H9 (cell line): ENCODE measurements at regions not wholly inside any gene's neighbourhood (a gene's known extent, or its start where the extent isn't known, plus 50 kb on each side); places are given as distances from the start of the nearest gene placed in this dataset.

Source experiments
- DNase-seq: peaks from one replicate; pipeline ENCODE4 v3.0.0-alpha.2; 2017
- H2AFZ ChIP-seq: one replicate; pipeline ENCODE4 v1.6.1; 2013; ENCODE audit warnings: mild to moderate bottlenecking, low read length, control low read depth, moderate library complexity
- H2AK5ac ChIP-seq: 2 replicates; pipeline ENCODE4 v1.6.1; 2013; ENCODE audit warnings: low read length, control low read depth, mixed read lengths; ENCODE audit not compliant: insufficient read length
- H2BK120ac ChIP-seq: one replicate; pipeline ENCODE4 v1.6.1; 2013; ENCODE audit warnings: low read depth, mild to moderate bottlenecking, low read length, control low read depth, inconsistent platforms; ENCODE audit not compliant: poor library complexity, severe bottlenecking
- H2BK12ac ChIP-seq: 2 replicates; pipeline ENCODE4 v1.6.1; 2013; ENCODE audit warnings: low read length, control low read depth, mixed read lengths, low read depth; ENCODE audit not compliant: insufficient read length
- H2BK15ac ChIP-seq: 2 replicates; pipeline ENCODE4 v1.6.1; 2013; ENCODE audit warnings: low read depth, low read length, control low read depth
- H2BK20ac ChIP-seq: one replicate; pipeline ENCODE4 v1.6.1; 2013; ENCODE audit warnings: low read depth, mild to moderate bottlenecking, low read length, control low read depth, inconsistent platforms; ENCODE audit not compliant: poor library complexity, severe bottlenecking
- H2BK5ac ChIP-seq: 2 replicates; pipeline ENCODE4 v1.6.1; 2013; ENCODE audit warnings: low read length, control low read depth, mixed read lengths; ENCODE audit not compliant: insufficient read length
- H3K14ac ChIP-seq: 2 replicates; pipeline ENCODE4 v1.6.1; 2013; ENCODE audit warnings: low read length, control low read depth; ENCODE audit not compliant: insufficient read depth
- H3K18ac ChIP-seq: 2 replicates; pipeline ENCODE4 v1.6.1; 2013; ENCODE audit warnings: low read depth, mild to moderate bottlenecking, mixed read lengths, low read length, control low read depth; ENCODE audit not compliant: insufficient read length
- H3K23ac ChIP-seq: 2 replicates; pipeline ENCODE4 v1.6.1; 2013; ENCODE audit warnings: low read length, control low read depth, mixed read lengths, low read depth; ENCODE audit not compliant: insufficient read length
- H3K23me2 ChIP-seq: 2 replicates; pipeline ENCODE4 v1.6.1; 2013; ENCODE audit warnings: low read depth, mild to moderate bottlenecking, mixed read lengths, low read length, control low read depth; ENCODE audit not compliant: insufficient read length, poor library complexity, severe bottlenecking
- H3K27ac ChIP-seq: 2 replicates; pipeline ENCODE4 v1.5.1; 2013; ENCODE audit warnings: low read length, control low read depth, mixed read lengths, low read depth; ENCODE audit not compliant: insufficient read length
- H3K27me3 ChIP-seq: 2 replicates; pipeline ENCODE4 v1.6.1; 2013; ENCODE audit warnings: low read length, control low read depth, inconsistent platforms; ENCODE audit not compliant: insufficient read depth
- H3K4ac ChIP-seq: 2 replicates; pipeline ENCODE4 v1.6.1; 2013; ENCODE audit warnings: low read depth, mild to moderate bottlenecking, control low read depth, inconsistent platforms, low read length, moderate library complexity
- H3K4me1 ChIP-seq: 2 replicates; pipeline ENCODE4 v1.6.1; 2013; ENCODE audit warnings: low read length, control low read depth, inconsistent platforms; ENCODE audit not compliant: insufficient read depth
- H3K4me2 ChIP-seq: 2 replicates; pipeline ENCODE4 v1.6.1; 2013; ENCODE audit warnings: low read length, control low read depth, mixed read lengths; ENCODE audit not compliant: insufficient read length, insufficient read depth
- H3K56ac ChIP-seq: 2 replicates; pipeline ENCODE4 v1.6.1; 2013; ENCODE audit warnings: low read depth, mild to moderate bottlenecking, mixed read lengths, low read length, control low read depth; ENCODE audit not compliant: insufficient read length
- H3K79me1 ChIP-seq: 2 replicates; pipeline ENCODE4 v1.6.1; 2013; ENCODE audit warnings: low read depth, mild to moderate bottlenecking, moderate library complexity, low read length, control low read depth, inconsistent platforms; ENCODE audit not compliant: insufficient read depth, poor library complexity, severe bottlenecking
- H3K79me2 ChIP-seq: 2 replicates; pipeline ENCODE4 v1.6.1; 2013; ENCODE audit warnings: low read length, control low read depth, inconsistent platforms; ENCODE audit not compliant: insufficient read depth
- H3K9ac ChIP-seq: 2 replicates; pipeline ENCODE4 v1.6.1; 2013; ENCODE audit warnings: low read length, control low read depth, mixed read lengths; ENCODE audit not compliant: insufficient read length; ENCODE audit errors: extremely low read depth
- H3K9me3 ChIP-seq: one replicate; pipeline ENCODE4 v1.6.1; 2013; ENCODE audit warnings: low read depth, low read length, inconsistent platforms; ENCODE audit not compliant: control insufficient read depth
- H3T11ph ChIP-seq: one replicate; pipeline ENCODE4 v1.6.1; 2013; ENCODE audit warnings: mild to moderate bottlenecking, low read length, control low read depth, inconsistent platforms
- H4K20me1 ChIP-seq: one replicate; pipeline ENCODE4 v1.6.1; 2013; ENCODE audit not compliant: control insufficient read depth, insufficient read length, insufficient read depth
- H4K5ac ChIP-seq: 2 replicates; pipeline ENCODE4 v1.6.1; 2013; ENCODE audit warnings: low read depth, mild to moderate bottlenecking, mixed read lengths, low read length, control low read depth; ENCODE audit not compliant: insufficient read length
- H4K8ac ChIP-seq: replicated peaks from 2 replicates; pipeline ENCODE4 v1.6.1; 2013; ENCODE audit warnings: low read length, control low read depth, mixed read lengths, low read depth; ENCODE audit not compliant: insufficient read length
- H4K91ac ChIP-seq: 2 replicates; pipeline ENCODE4 v1.6.1; 2013; ENCODE audit warnings: low read depth, mild to moderate bottlenecking, moderate library complexity, mixed read lengths, low read length, control low read depth; ENCODE audit not compliant: insufficient read length
- H3K27ac Mint-ChIP-seq, 3 experiments: 2 replicates in 2 of 3; 3 replicates in 1 of 3; pipeline ENCODE4 v1.8.0; 2020 to 2021; ENCODE audit warnings: mixed read lengths in 3 of 3, mild to moderate bottlenecking in 1 of 3, moderate library complexity in 1 of 3
- H3K27me3 Mint-ChIP-seq: 2 replicates; pipeline ENCODE4 v1.8.0; 2021; ENCODE audit warnings: low read depth, mild to moderate bottlenecking, moderate library complexity, mixed read lengths
- H3K36me3 Mint-ChIP-seq, 3 experiments: 2 replicates in 2 of 3; 3 replicates in 1 of 3; pipeline ENCODE4 v1.8.0; 2020 to 2021; ENCODE audit warnings: low read depth in 3 of 3, mixed read lengths in 3 of 3; ENCODE audit not compliant: insufficient read depth in 1 of 3
- H3K4me1 Mint-ChIP-seq, 2 experiments: 2 replicates each; pipeline ENCODE4 v1.8.0; 2020; ENCODE audit warnings: mixed read lengths in 2 of 2
- H3K4me3 Mint-ChIP-seq, 2 experiments: 2 replicates in 1 of 2; 3 replicates in 1 of 2; pipeline ENCODE4 v1.8.0; 2020 to 2021; ENCODE audit warnings: mild to moderate bottlenecking in 2 of 2, mixed read lengths in 2 of 2, moderate library complexity in 1 of 2
- H3K9me3 Mint-ChIP-seq, 2 experiments: 2 replicates in 1 of 2; 3 replicates in 1 of 2; pipeline ENCODE4 v1.8.0; 2020; ENCODE audit warnings: mild to moderate bottlenecking in 2 of 2, mixed read lengths in 2 of 2, moderate library complexity in 1 of 2
- CTCF ChIP-seq: fragments of 200-600 bp; sonication (generic); conservative IDR thresholded peaks from 3 replicates; pipeline ENCODE4 v1.8.0; 2021; ENCODE audit warnings: antibody characterized with exemption, mild to moderate bottlenecking
- WGBS: extraction: QIAGEN DNeasy Blood & Tissue Kit; methylation state at CpG from one replicate; pipeline ENCODE4 v1.1.7; 2013; ENCODE audit warnings: missing lambda C conversion rate, low lambda C conversion rate, mixed read lengths; ENCODE audit not compliant: insufficient read length; ENCODE audit errors: extremely low coverage; 5-methylcytosine and 5-hydroxymethylcytosine counted together

DNA sequence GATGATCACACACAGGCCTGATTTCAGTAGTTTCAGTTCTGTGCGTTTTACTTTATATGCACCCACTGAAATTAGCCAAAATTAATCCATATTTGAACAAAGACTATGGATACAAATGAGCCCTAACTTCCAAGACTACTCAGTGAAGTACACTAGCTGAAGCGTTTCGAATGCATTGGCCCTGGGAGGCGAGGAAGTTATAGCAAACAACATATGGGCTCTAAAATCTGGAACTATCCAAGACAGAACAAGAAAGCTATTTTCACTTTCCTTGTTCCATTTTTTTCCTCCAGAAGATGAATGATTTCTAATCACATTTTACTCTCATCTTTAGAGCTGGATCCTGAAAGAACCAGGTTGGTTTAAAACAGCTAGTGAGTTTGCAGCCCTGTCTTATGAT, 399.4 kb upstream of the HNRNPA3 start:
- Mint-ChIP-seq H3K9me3 (no peaks in the 10 kb centered on the region; a peak in 1 of 5 replicates), H3K36me3 (no peaks in the 10 kb centered on the region), H3K27ac (no peak overlapping the region), H3K4me1 (peaks cover 38 to 46% of the 10 kb centered on the region in 2 experiments), H3K4me3 (no peak overlapping the region), H3K27me3 (no peaks in the 10 kb centered on the region)
- no peak overlapping the region for H3K56ac ChIP-seq
- no peak for TF ChIP-seq CTCF
- no peak overlapping the region for H3T11ph ChIP-seq
- H4K8ac ChIP-seq, result no peak overlapping the region
- no peak overlapping the region for H3K18ac ChIP-seq
- WGBS, result no CpG with 5 or more reads among the region's 4 CpGs
- no peak overlapping the region for H3K9ac ChIP-seq
- H4K5ac ChIP-seq, result no peak overlapping the region
- DNase-seq, result no peak
- no peak overlapping the region for H2AFZ ChIP-seq
- no peaks in the 10 kb centered on the region for H3K79me1 ChIP-seq
- no peak overlapping the region for H2BK5ac ChIP-seq
- H3K23me2 ChIP-seq, result no peaks in the 10 kb centered on the region
- no peak overlapping the region for H3K23ac ChIP-seq
- no peak overlapping the region for H3K4ac ChIP-seq
- no peak overlapping the region for H2BK15ac ChIP-seq
- H3K27me3 ChIP-seq, result no peaks in the 10 kb centered on the region
- H3K27ac ChIP-seq, result no peak overlapping the region
- H2BK120ac ChIP-seq, result no peak overlapping the region
- H3K79me2 ChIP-seq, result no peaks in the 10 kb centered on the region
- H3K4me2 ChIP-seq, result no peak overlapping the region
- H3K4me1 ChIP-seq, result peaks cover 7% of the 10 kb centered on the region; the same call in 1 of the 2 replicates
- no peak overlapping the region for H2BK20ac ChIP-seq
- no peak overlapping the region for H2BK12ac ChIP-seq
- no peak overlapping the region for H2AK5ac ChIP-seq
- no peak overlapping the region for H3K14ac ChIP-seq
- no peaks in the 10 kb centered on the region for H4K20me1 ChIP-seq
- no peaks in the 10 kb centered on the region for H3K9me3 ChIP-seq
- no peak overlapping the region for H4K91ac ChIP-seq
